ENCODE measurements at regions not wholly inside any gene's neighbourhood (a gene's known extent, or its start where the extent isn't known, plus 50 kb on each side); places are given as distances from the start of the nearest gene placed in this dataset.

GRCh38 chr6:8939615-8940014, 504.3 kb upstream of the SLC35B3 start:
- TF ChIP-seq REST (IDR thresholded peaks at IDR 0.05; ENCODE audit: insufficient read depth in 1 of 2, low read depth in 2 of 2, low read length in 2 of 2) (peak in 1 of 2 experiments; percentile 69; a peak in 1 of 4 replicates), POLR2AphosphoS5 (IDR thresholded peaks at IDR 0.05; ENCODE audit: low read depth, low read length) (no peak), TAF1 (IDR thresholded peaks at IDR 0.05; ENCODE audit: borderline replicate concordance, insufficient read depth, low read length) (no peak)

Data from PFSK-1 (cell line).